ENCODE measurements at regions not wholly inside any gene's neighbourhood (a gene's known extent, or its start where the extent isn't known, plus 50 kb on each side); places are given as distances from the start of the nearest gene placed in this dataset.

GRCh38 chr10:123614888-123615287, 51.3 kb upstream of the GPR26 start:
- TF ChIP-seq ZFP30 (CRISPR knock-in tag; IDR thresholded peaks at IDR 0.05) (no peak), CSDC2 (CRISPR knock-in tag; IDR thresholded peaks at IDR 0.05) (no peak), TOX (CRISPR knock-in tag; IDR thresholded peaks at IDR 0.05; ENCODE audit: borderline replicate concordance) (no peak), PPARA (CRISPR knock-in tag; IDR thresholded peaks at IDR 0.05; ENCODE audit: borderline replicate concordance) (no peak), ZNF70 (CRISPR knock-in tag; IDR thresholded peaks at IDR 0.05) (no peak), POU6F1 (CRISPR knock-in tag; IDR thresholded peaks at IDR 0.05; ENCODE audit: borderline replicate concordance, low read depth) (no peak), ZFP3 (CRISPR knock-in tag; IDR thresholded peaks at IDR 0.05) (no peak), BACH2 (CRISPR knock-in tag; IDR thresholded peaks at IDR 0.05; ENCODE audit: borderline replicate concordance) (no peak), ZNF8 (CRISPR knock-in tag; IDR thresholded peaks at IDR 0.05) (no peak), ISL1 (CRISPR knock-in tag; IDR thresholded peaks at IDR 0.05) (no peak), GLIS3 (CRISPR knock-in tag; IDR thresholded peaks at IDR 0.05) (no peak), ZC3H10 (CRISPR knock-in tag; IDR thresholded peaks at IDR 0.05) (no peak), TCF4 (CRISPR knock-in tag; IDR thresholded peaks at IDR 0.05; ENCODE audit: borderline replicate concordance) (no peak), SNAI2 (CRISPR knock-in tag; IDR thresholded peaks at IDR 0.05) (no peak), TSHZ2 (CRISPR knock-in tag; IDR thresholded peaks at IDR 0.05) (no peak), RARB (CRISPR knock-in tag; IDR thresholded peaks at IDR 0.05) (no peak), ZNF565 (CRISPR knock-in tag; conservative IDR thresholded peaks at IDR 0.05; ENCODE audit: low read depth) (no peak), OSR1 (CRISPR knock-in tag; IDR thresholded peaks at IDR 0.05) (no peak)
- no peak for ATAC-seq

All from SK-N-SH treated with all-trans-retinoic acid at 6 μM for 48 hours (cell line).